ENCODE measurements at regions not wholly inside any gene's neighbourhood (a gene's known extent, or its start where the extent isn't known, plus 50 kb on each side); places are given as distances from the start of the nearest gene placed in this dataset.

DNA sequence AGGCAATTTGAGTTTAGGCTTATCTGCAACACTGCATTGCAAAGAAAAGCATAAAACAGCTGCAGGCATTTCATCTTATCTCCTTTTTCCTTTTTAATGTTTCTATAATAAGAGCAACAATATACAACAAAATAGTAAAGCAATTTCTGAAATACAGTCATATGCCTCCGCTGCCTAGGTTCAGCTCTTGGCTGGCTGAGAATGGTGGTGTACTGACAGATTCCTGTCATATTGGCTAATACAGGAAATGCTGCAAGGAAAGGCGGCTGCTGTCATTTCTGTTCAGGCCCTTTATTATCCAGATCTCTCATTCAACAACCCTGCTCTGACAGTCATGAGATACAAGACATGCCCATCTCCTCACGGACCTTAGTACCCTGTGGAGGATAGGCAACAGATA, 677.0 kb downstream of the TAF11L14 start:
- Histone ChIP-seq H3K27ac (ENCODE audit: control insufficient read depth, insufficient read depth, low read length) (no peak overlapping the region), H3K9me3 (ENCODE audit: control insufficient read depth, low read depth, low read length) (no peaks in the 10 kb centered on the region), H3K79me2 (ENCODE audit: control insufficient read depth, insufficient read depth, low read length) (no peaks in the 10 kb centered on the region), H2AFZ (ENCODE audit: control insufficient read depth, low read length) (no peak overlapping the region), H3K27me3 (ENCODE audit: control insufficient read depth, extremely low read depth, insufficient read depth, low read length) (no peaks in the 10 kb centered on the region), H4K20me1 (ENCODE audit: control insufficient read depth, extremely low read depth, insufficient read depth, low read length) (no peaks in the 10 kb centered on the region), H3K4me2 (ENCODE audit: control insufficient read depth, extremely low read depth, insufficient read depth, low read depth, low read length) (no peak overlapping the region), H3K4me3 (ENCODE audit: control insufficient read depth in 2 of 3, extremely low read depth in 1 of 3, insufficient read depth in 2 of 3, low read depth in 1 of 3, low read length in 3 of 3) (no peak overlapping the region), H3K36me3 (ENCODE audit: control insufficient read depth in 2 of 2, extremely low read depth in 1 of 2, insufficient read depth in 2 of 2, low read length in 2 of 2) (no peaks in the 10 kb centered on the region), H3K4me1 (ENCODE audit: control insufficient read depth, extremely low read depth, insufficient read depth, low read length) (no peaks in the 10 kb centered on the region), H3K9ac (ENCODE audit: control insufficient read depth, extremely low read depth, insufficient read depth, low read length) (no peak overlapping the region), H3K9me1 (ENCODE audit: control insufficient read depth, extremely low read depth, insufficient read depth, low read length) (no peaks in the 10 kb centered on the region)
- dilution Hi-C loops (cut with MboI; ENCODE audit: extremely low pct_ligation_motif_present, low sequenced_read_pairs) = no loop called here
- no peak for FAIRE-seq
- DNase-seq (ENCODE audit: low read depth, low spot score) = no peak
- TF ChIP-seq EZH2 (IDR thresholded peaks at IDR 0.05; ENCODE audit: low read length) = no peak
- TF ChIP-seq, protein P1, sequence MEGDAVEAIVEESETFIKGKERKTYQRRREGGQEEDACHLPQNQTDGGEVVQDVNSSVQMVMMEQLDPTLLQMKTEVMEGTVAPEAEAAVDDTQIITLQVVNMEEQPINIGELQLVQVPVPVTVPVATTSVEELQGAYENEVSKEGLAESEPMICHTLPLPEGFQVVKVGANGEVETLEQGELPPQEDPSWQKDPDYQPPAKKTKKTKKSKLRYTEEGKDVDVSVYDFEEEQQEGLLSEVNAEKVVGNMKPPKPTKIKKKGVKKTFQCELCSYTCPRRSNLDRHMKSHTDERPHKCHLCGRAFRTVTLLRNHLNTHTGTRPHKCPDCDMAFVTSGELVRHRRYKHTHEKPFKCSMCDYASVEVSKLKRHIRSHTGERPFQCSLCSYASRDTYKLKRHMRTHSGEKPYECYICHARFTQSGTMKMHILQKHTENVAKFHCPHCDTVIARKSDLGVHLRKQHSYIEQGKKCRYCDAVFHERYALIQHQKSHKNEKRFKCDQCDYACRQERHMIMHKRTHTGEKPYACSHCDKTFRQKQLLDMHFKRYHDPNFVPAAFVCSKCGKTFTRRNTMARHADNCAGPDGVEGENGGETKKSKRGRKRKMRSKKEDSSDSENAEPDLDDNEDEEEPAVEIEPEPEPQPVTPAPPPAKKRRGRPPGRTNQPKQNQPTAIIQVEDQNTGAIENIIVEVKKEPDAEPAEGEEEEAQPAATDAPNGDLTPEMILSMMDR (optimal IDR thresholded peaks at IDR 0.05 in 1 of 3, IDR thresholded peaks at IDR 0.05 in 1 of 3, conservative IDR thresholded peaks at IDR 0.05 in 1 of 3; ENCODE audit: extremely low read depth in 1 of 3, insufficient read depth in 2 of 3, low read length in 3 of 3) = no peak

DNA sequence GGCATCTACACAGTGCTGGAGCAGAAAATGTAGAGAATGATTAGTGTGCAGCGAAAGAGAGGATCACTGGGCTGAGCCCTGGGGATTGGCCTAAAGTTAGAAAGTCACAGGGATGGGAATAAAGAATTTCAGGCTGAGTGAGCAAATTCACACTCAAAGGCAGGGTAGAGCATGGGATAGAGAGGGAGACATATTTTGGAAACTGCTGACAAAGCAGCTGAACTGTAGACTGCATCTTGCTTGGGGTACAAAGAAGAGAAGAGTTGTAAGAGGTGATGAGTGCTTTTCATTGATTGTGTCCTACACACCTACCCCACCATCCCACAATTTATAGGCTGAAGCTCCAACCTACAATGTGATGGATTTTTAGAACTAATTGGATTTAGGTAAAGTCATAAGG, 677.8 kb downstream of the TAF11L14 start:
- dilution Hi-C loops (cut with MboI; ENCODE audit: extremely low pct_ligation_motif_present, low sequenced_read_pairs) = no loop called here
- Histone ChIP-seq H3K27ac (ENCODE audit: control insufficient read depth, insufficient read depth, low read length) (no peak overlapping the region), H3K4me1 (ENCODE audit: control insufficient read depth, extremely low read depth, insufficient read depth, low read length) (no peaks in the 10 kb centered on the region), H3K9me3 (ENCODE audit: control insufficient read depth, low read depth, low read length) (no peaks in the 10 kb centered on the region), H3K27me3 (ENCODE audit: control insufficient read depth, extremely low read depth, insufficient read depth, low read length) (no peaks in the 10 kb centered on the region), H3K4me2 (ENCODE audit: control insufficient read depth, extremely low read depth, insufficient read depth, low read depth, low read length) (no peak overlapping the region), H4K20me1 (ENCODE audit: control insufficient read depth, extremely low read depth, insufficient read depth, low read length) (no peaks in the 10 kb centered on the region), H3K9ac (ENCODE audit: control insufficient read depth, extremely low read depth, insufficient read depth, low read length) (no peak overlapping the region), H3K79me2 (ENCODE audit: control insufficient read depth, insufficient read depth, low read length) (no peaks in the 10 kb centered on the region), H3K9me1 (ENCODE audit: control insufficient read depth, extremely low read depth, insufficient read depth, low read length) (no peaks in the 10 kb centered on the region), H3K4me3 (ENCODE audit: control insufficient read depth in 2 of 3, extremely low read depth in 1 of 3, insufficient read depth in 2 of 3, low read depth in 1 of 3, low read length in 3 of 3) (no peak overlapping the region), H3K36me3 (ENCODE audit: control insufficient read depth in 2 of 2, extremely low read depth in 1 of 2, insufficient read depth in 2 of 2, low read length in 2 of 2) (no peaks in the 10 kb centered on the region), H2AFZ (ENCODE audit: control insufficient read depth, low read length) (no peak overlapping the region)
- DNase-seq (ENCODE audit: low read depth, low spot score) (no peak), FAIRE-seq (no peak)
- TF ChIP-seq EZH2 (IDR thresholded peaks at IDR 0.05; ENCODE audit: low read length) = no peak
- TF ChIP-seq, protein P1 (optimal IDR thresholded peaks at IDR 0.05 in 1 of 3, IDR thresholded peaks at IDR 0.05 in 1 of 3, conservative IDR thresholded peaks at IDR 0.05 in 1 of 3; ENCODE audit: extremely low read depth in 1 of 3, insufficient read depth in 2 of 3, low read length in 3 of 3) = no peak
